ENCODE measurements at regions not wholly inside any gene's neighbourhood (a gene's known extent, or its start where the extent isn't known, plus 50 kb on each side); places are given as distances from the start of the nearest gene placed in this dataset.

GRCh38 chr13:44784708-44785080 lies 204.6 kb downstream of the NUFIP1 start:
- Histone ChIP-seq H2AFZ (ENCODE audit: low read depth, low read length) (no peak overlapping the region), H3K9ac (ENCODE audit: insufficient read depth in 1 of 2, low read depth in 2 of 2, low read length in 2 of 2) (no peak overlapping the region), H3K9me1 (ENCODE audit: control insufficient read depth, insufficient read depth, low read length) (no peaks in the 10 kb centered on the region), H4K20me1 (replicated peaks; ENCODE audit: control insufficient read depth, insufficient read depth, low read length) (no peaks in the 10 kb centered on the region), H3K4me2 (ENCODE audit: insufficient read depth, low read length) (no peak overlapping the region), H3K36me3 (ENCODE audit: control insufficient read depth, insufficient read depth, low read length) (no peaks in the 10 kb centered on the region), H3K79me2 (ENCODE audit: control insufficient read depth, insufficient read depth, low read length) (no peaks in the 10 kb centered on the region), H3K4me3 (no peak overlapping the region), H3K27me3 (ENCODE audit: control insufficient read depth in 2 of 2, insufficient read depth in 2 of 2, low read length in 2 of 2) (no peaks in the 10 kb centered on the region; a peak in 1 of 5 replicates), H3K9me3 (replicated peaks; ENCODE audit: control insufficient read depth, insufficient read depth, low read depth, low read length) (no peaks in the 10 kb centered on the region), H3K4me1 (replicated peaks in 1 of 2; ENCODE audit: control insufficient read depth in 2 of 2, insufficient read depth in 2 of 2, low read length in 2 of 2) (no peaks in the 10 kb centered on the region), H3K27ac (ENCODE audit: extremely low read depth, low read depth, low read length) (no peak overlapping the region)
- POLR2A ChIA-PET: no interaction called here
- intact Hi-C loops (cut with micrococcal nuclease): no loop called here
- FAIRE-seq (no peak), DNase-seq (ENCODE audit: extremely low read depth in 1 of 4, low spot score in 3 of 4) (no peak), ATAC-seq (no peak)
- CTCF ChIA-PET (ENCODE audit: low intra/inter-chr PET ratio): no interaction called here
- TF ChIP-seq ZNF41 (CRISPR knock-in tag; conservative IDR thresholded peaks at IDR 0.05) (no peak), ZNF76 (CRISPR knock-in tag; IDR thresholded peaks at IDR 0.05; ENCODE audit: borderline replicate concordance) (no peak), TCF15 (CRISPR knock-in tag; IDR thresholded peaks at IDR 0.05) (no peak), SAFB (IDR thresholded peaks at IDR 0.05; ENCODE audit: borderline replicate concordance, low read depth, low read length) (no peak), TEAD2 (tag; IDR thresholded peaks at IDR 0.05) (no peak), CBFA2T3 (IDR thresholded peaks at IDR 0.05) (no peak), U2AF2 (optimal IDR thresholded peaks at IDR 0.05; ENCODE audit: low read depth, low read length) (no peak), NFE2 (IDR thresholded peaks at IDR 0.05; ENCODE audit: low read depth) (no peak), ZNF134 (CRISPR knock-in tag; conservative IDR thresholded peaks at IDR 0.05) (no peak), ZNF764 (CRISPR knock-in tag; IDR thresholded peaks at IDR 0.05; ENCODE audit: low read depth) (no peak), HSF4 (CRISPR knock-in tag; IDR thresholded peaks at IDR 0.05; ENCODE audit: borderline replicate concordance) (no peak), JUNB (CRISPR knock-in tag; conservative IDR thresholded peaks at IDR 0.05) (no peak)
- in situ Hi-C loops (cut with MboI): no loop called here
- no TSS peak for BruUV-seq (replicated peaks)
- WGBS (ENCODE audit: insufficient coverage, low coverage, missing lambda C conversion rate): 0% methylated on average over 2 of the region's 2 CpGs
